SK-N-SH (cell line): ENCODE measurements at regions not wholly inside any gene's neighbourhood (a gene's known extent, or its start where the extent isn't known, plus 50 kb on each side); places are given as distances from the start of the nearest gene placed in this dataset.

ENCODE experiments used
- CTCF ChIA-PET: fragments of 300-600, 350-600 bp; formaldehyde crosslinking; extraction: SDS; loops from one replicate; lab custom pipeline; 2021; lab: Yijun Ruan, JAX
- POLR2A ChIA-PET: fragments of 350-600 bp; sonication (Branson Sonifier 250); formaldehyde crosslinking; extraction: SDS; loops from one replicate; lab custom pipeline; 2020; ENCODE audit warnings: antibody characterized with exemption, inconsistent platforms; lab: Yijun Ruan, JAX
- DNase-seq: peaks from one replicate; pipeline ENCODE4 v3.0.0; 2012
- H2AFZ ChIP-seq: fragments of 200-600 bp; sonication (generic); 2 replicates; pipeline ENCODE4 v1.8.1; 2016; ENCODE audit warnings: antibody characterized with exemption, mild to moderate bottlenecking, low read depth
- H3F3A ChIP-seq: fragments of 200-600 bp; sonication (generic); replicated peaks from 2 replicates; pipeline ENCODE3; 2016; ENCODE audit warnings: antibody characterized with exemption, mild to moderate bottlenecking; ENCODE audit not compliant: insufficient read depth
- H3K27ac ChIP-seq, 2 experiments: fragments of 200-500 bp in 1 of 2; fragments of 200-600 bp in 1 of 2; sonication (Bioruptor generic) in 1 of 2; sonication (generic), shearing (Covaris generic) in 1 of 2; 2 replicates each; pipeline versions ENCODE4 v1.5.1 to v1.6.1; 2014 to 2016; ENCODE audit warnings: low read depth in 2 of 2, inconsistent platforms in 1 of 2, low read length in 1 of 2, mild to moderate bottlenecking in 1 of 2, mixed read lengths in 1 of 2
- H3K27me3 ChIP-seq: fragments of 200-600 bp; sonication (generic), shearing (Covaris generic); 2 replicates; pipeline ENCODE4 v1.6.1; 2016; ENCODE audit warnings: mixed run types; ENCODE audit not compliant: insufficient read depth
- H3K36me3 ChIP-seq, 2 experiments: fragments of 200-500 bp in 1 of 2; fragments of 200-600 bp in 1 of 2; sonication (Bioruptor generic) in 1 of 2; sonication (generic) in 1 of 2; replicated peaks in 1 of 2; 2 replicates each; pipeline versions ENCODE3 to v1.5.1; 2014 to 2016; ENCODE audit warnings: low read length in 1 of 2, mild to moderate bottlenecking in 1 of 2; ENCODE audit not compliant: insufficient read depth in 2 of 2, control insufficient read depth in 1 of 2
- H3K4me1 ChIP-seq, 2 experiments: fragments of 200-500 bp in 1 of 2; fragments of 200-600 bp in 1 of 2; sonication (Bioruptor generic) in 1 of 2; sonication (generic), shearing (Covaris generic) in 1 of 2; 2 replicates each; pipeline versions ENCODE4 v1.5.1 to v1.6.1; 2014 to 2016; ENCODE audit warnings: low read depth in 1 of 2, low read length in 1 of 2, mixed run types in 1 of 2; ENCODE audit not compliant: insufficient read depth in 2 of 2, control insufficient read depth in 1 of 2
- H3K4me2 ChIP-seq: fragments of 200-600 bp; sonication (generic), shearing (Covaris generic); 2 replicates; pipeline ENCODE4 v1.6.1; 2017; ENCODE audit warnings: mixed run types
- H3K4me3 ChIP-seq, 2 experiments: fragments of 200-500 bp in 1 of 2; fragments of 200-600 bp in 1 of 2; sonication (Bioruptor generic) in 1 of 2; sonication (generic), shearing (Covaris generic) in 1 of 2; 2 replicates each; pipeline versions ENCODE4 v1.5.1 to v1.8.1; 2014 to 2016; ENCODE audit warnings: low read depth in 2 of 2, inconsistent platforms in 1 of 2, low read length in 1 of 2, mild to moderate bottlenecking in 1 of 2, mixed read lengths in 1 of 2, moderate library complexity in 1 of 2
- H3K79me2 ChIP-seq: fragments of 200-600 bp; sonication (generic); 2 replicates; pipeline ENCODE4 v1.8.1; 2017; ENCODE audit warnings: mild to moderate bottlenecking; ENCODE audit not compliant: insufficient read depth
- H3K9ac ChIP-seq: fragments of 200-600 bp; sonication (generic); 2 replicates; pipeline ENCODE4 v1.6.1; 2017; ENCODE audit warnings: mixed run types
- H3K9me2 ChIP-seq: fragments of 200-600 bp; sonication (generic); 2 replicates; pipeline ENCODE4 v1.6.1; 2017; ENCODE audit warnings: mixed run types
- H3K9me3 ChIP-seq: fragments of 200-600 bp; sonication (generic); 2 replicates; pipeline ENCODE4 v1.6.1; 2017; ENCODE audit warnings: mixed run types, mild to moderate bottlenecking, moderate library complexity
- H4K20me1 ChIP-seq: fragments of 200-600 bp; sonication (generic); 2 replicates; pipeline ENCODE4 v1.6.1; 2017; ENCODE audit warnings: mild to moderate bottlenecking, mixed run types; ENCODE audit not compliant: insufficient read depth
- ELF1 ChIP-seq: IDR thresholded peaks from 2 replicates; pipeline ENCODE4 v1.4.0; 2012
- IRF3 ChIP-seq: fragments of 150-350 bp; IDR thresholded peaks from 2 replicates; pipeline ENCODE4 v1.6.1; 2016; ENCODE audit warnings: mild to moderate bottlenecking, low read depth, low read length
- JUND ChIP-seq: IDR thresholded peaks from 2 replicates; pipeline ENCODE4 v1.4.0; 2012
- NFIC ChIP-seq: IDR thresholded peaks from 2 replicates; pipeline ENCODE4 v1.4.0; 2012; ENCODE audit warnings: borderline replicate concordance
- NRF1 ChIP-seq: IDR thresholded peaks from 2 replicates; pipeline ENCODE4 v1.6.1; 2012; ENCODE audit warnings: low read depth, mild to moderate bottlenecking, low read length
- POLR2AphosphoS5 ChIP-seq: IDR thresholded peaks from 2 replicates; pipeline ENCODE4 v1.6.1; 2012; ENCODE audit warnings: low read depth, low read length
- RXRA ChIP-seq: IDR thresholded peaks from 2 replicates; pipeline ENCODE4 v1.4.0; 2012; ENCODE audit warnings: low read depth, mild to moderate bottlenecking, borderline replicate concordance
- SIN3A ChIP-seq: IDR thresholded peaks from 2 replicates; pipeline ENCODE4 v1.6.1; 2012; ENCODE audit warnings: low read depth, mild to moderate bottlenecking, low read length, moderate library complexity, borderline replicate concordance
- USF1 ChIP-seq: IDR thresholded peaks from 2 replicates; pipeline ENCODE4 v1.4.0; 2012; ENCODE audit warnings: low read depth, borderline replicate concordance
- USF2 ChIP-seq: fragments of 150-350 bp; IDR thresholded peaks from 2 replicates; pipeline ENCODE4 v1.6.1; 2017; ENCODE audit warnings: antibody characterized with exemption, low read length, low read depth, borderline replicate concordance
- WGBS: methylation state at CpG from one replicate; pipeline ENCODE4 v1.1.6; 2017; ENCODE audit warnings: low lambda C conversion rate; 5-methylcytosine and 5-hydroxymethylcytosine counted together

- CTCF ChIA-PET, result interaction anchor here (1.0 kb wide), 1 partner anchor 72 kb away, joined by 3 read pairs; no protein-coding TSS in a partner anchor
- Histone ChIP-seq H3K4me2 (no peak overlapping the region), H3K27me3 (no peaks in the 10 kb centered on the region), H2AFZ (no peak overlapping the region), H3K4me1 (peaks cover 0 to 3% of the 10 kb centered on the region in 2 experiments; a peak in 1 of 4 replicates), H3F3A (no peaks in the 10 kb centered on the region), H3K9me2 (no peaks in the 10 kb centered on the region), H3K27ac (no peak overlapping the region), H3K9ac (no peak overlapping the region), H3K36me3 (no peaks in the 10 kb centered on the region)
- no peak for DNase-seq
- 74% methylated on average over 12 of the region's 12 CpGs for WGBS
- POLR2A ChIA-PET, result no interaction called here
- TF ChIP-seq SIN3A, result no peak
- TF ChIP-seq RXRA, result no peak
- no peak for TF ChIP-seq NRF1
- TF ChIP-seq, all 33 proteins: peak for 0
- H3K9me3 ChIP-seq, result no peaks in the 10 kb centered on the region
- H4K20me1 ChIP-seq, result no peaks in the 10 kb centered on the region
- H3K79me2 ChIP-seq, result no peaks in the 10 kb centered on the region
- H3K4me3 ChIP-seq, result no peak overlapping the region
These were observed 187.1 kb upstream of the WWC1 start for GRCh38 chr5:168104350-168104749.

GRCh38 chr5:168104811-168105481 is 186.5 kb upstream of the WWC1 start:
- Histone ChIP-seq H3K9me2 (no peaks in the 10 kb centered on the region), H3K4me1 (peaks cover 0 to 3% of the 10 kb centered on the region in 2 experiments; a peak in 1 of 4 replicates), H3K27me3 (no peaks in the 10 kb centered on the region)
- no peak for TF ChIP-seq RXRA
- TF ChIP-seq NFIC, result no peak
- TF ChIP-seq IRF3, result no peak
- no peak for TF ChIP-seq USF1
- TF ChIP-seq JUND, result no peak
- no peak for TF ChIP-seq POLR2AphosphoS5
- no peak for TF ChIP-seq ELF1
- no peak for TF ChIP-seq USF2
- TF ChIP-seq, all 33 proteins: peak for 0
- Histone ChIP-seq H3K79me2 (no peaks in the 10 kb centered on the region), H3K27ac (no peak overlapping the region), H3K4me2 (no peak overlapping the region), H2AFZ (no peak overlapping the region), H3K9me3 (no peaks in the 10 kb centered on the region), H3K4me3 (no peak overlapping the region), H3F3A (no peaks in the 10 kb centered on the region), H4K20me1 (no peaks in the 10 kb centered on the region), H3K36me3 (no peaks in the 10 kb centered on the region), H3K9ac (no peak overlapping the region)
- CTCF ChIA-PET, result interaction anchor here (1.0 kb wide), 1 partner anchor 71 kb away, joined by 3 read pairs; no protein-coding TSS in a partner anchor
- no peak for DNase-seq
- 76% methylated on average over 7 of the region's 7 CpGs for WGBS
- POLR2A ChIA-PET, result no interaction called here
